Neural cell (in vitro differentiated cells): ENCODE measurements at regions not wholly inside any gene's neighbourhood (a gene's known extent, or its start where the extent isn't known, plus 50 kb on each side); places are given as distances from the start of the nearest gene placed in this dataset.

ENCODE experiments used
- H2AFZ ChIP-seq: fragments of 200-600, 300-800 bp; sonication (generic), shearing (Covaris generic); 2 replicates; pipeline ENCODE4 v1.6.0; 2014; ENCODE audit warnings: low read depth, mild to moderate bottlenecking, antibody characterized with exemption, low read length, moderate library complexity
- H3F3A ChIP-seq: fragments of 200-600 bp; shearing (Covaris generic); 2 replicates; pipeline ENCODE4 v1.6.1; 2016; ENCODE audit warnings: mild to moderate bottlenecking, moderate library complexity, mixed read lengths, antibody characterized with exemption, low read length; ENCODE audit not compliant: insufficient read depth, poor library complexity, severe bottlenecking
- H3K27ac ChIP-seq: fragments of 200-600, 300-800 bp; sonication (generic), shearing (Covaris generic); 2 replicates; pipeline ENCODE4 v1.5.1; 2014; ENCODE audit warnings: mild to moderate bottlenecking, low read length, moderate library complexity
- H3K27me3 ChIP-seq: fragments of 300-800, 200-600 bp; sonication (generic), shearing (Covaris generic); 2 replicates; pipeline ENCODE4 v1.6.0; 2014; ENCODE audit warnings: mild to moderate bottlenecking, low read depth, low read length, moderate library complexity; ENCODE audit not compliant: insufficient read depth
- H3K36me3 ChIP-seq: fragments of 300-800, 200-600 bp; sonication (generic), shearing (Covaris generic); 2 replicates; pipeline ENCODE4 v1.5.1; 2014; ENCODE audit warnings: mild to moderate bottlenecking, antibody characterized with exemption, low read length, moderate library complexity; ENCODE audit not compliant: insufficient read depth
- H3K4me2 ChIP-seq: fragments of 300-800, 200-600 bp; sonication (generic), shearing (Covaris generic); 2 replicates; pipeline ENCODE4 v1.6.0; 2014; ENCODE audit warnings: mild to moderate bottlenecking, low read length
- H3K4me3 ChIP-seq: fragments of 300-800, 200-600 bp; sonication (generic), shearing (Covaris generic); 2 replicates; pipeline ENCODE4 v1.5.1; 2014; ENCODE audit warnings: mild to moderate bottlenecking, low read length, moderate library complexity
- H3K79me2 ChIP-seq: fragments of 200-600 bp; shearing (Covaris generic); replicated peaks from 2 replicates; pipeline ENCODE4 v1.6.0; 2014; ENCODE audit warnings: mild to moderate bottlenecking, low read length, moderate library complexity; ENCODE audit not compliant: insufficient read depth
- H3K9ac ChIP-seq: fragments of 300-800, 200-600 bp; sonication (generic), shearing (Covaris generic); 2 replicates; pipeline ENCODE4 v1.6.1; 2016; ENCODE audit warnings: mild to moderate bottlenecking, low read length, mixed read lengths
- H3K9me2 ChIP-seq: fragments of 200-600 bp; shearing (Covaris generic); 2 replicates; pipeline ENCODE4 v1.6.1; 2016; ENCODE audit warnings: mild to moderate bottlenecking, low read length, mixed read lengths; ENCODE audit not compliant: insufficient read depth
- H3K9me3 ChIP-seq: fragments of 200-600, 300-800 bp; sonication (generic), shearing (Covaris generic); 2 replicates; pipeline ENCODE4 v1.6.1; 2016; ENCODE audit warnings: mild to moderate bottlenecking, mixed run types, low read length, moderate library complexity, mixed read lengths
- H4K20me1 ChIP-seq: fragments of 200-600 bp; shearing (Covaris generic); 2 replicates; pipeline ENCODE4 v1.6.1; 2016; ENCODE audit warnings: mild to moderate bottlenecking, mixed run types; ENCODE audit not compliant: insufficient read depth
- CTCF ChIP-seq: fragments of 450-650 bp; IDR thresholded peaks from 2 replicates; pipeline ENCODE4 v1.5.1; 2014; ENCODE audit warnings: antibody characterized with exemption, mild to moderate bottlenecking, moderate library complexity; ENCODE audit not compliant: poor library complexity, severe bottlenecking
- EP300 ChIP-seq: fragments of 450-650 bp; conservative IDR thresholded peaks from 2 replicates; pipeline ENCODE4 v1.6.1; 2014; ENCODE audit warnings: antibody characterized with exemption, mild to moderate bottlenecking, moderate library complexity; ENCODE audit not compliant: poor library complexity, severe bottlenecking
- EZH2 ChIP-seq: fragments of 200-600, 300-800 bp; shearing (Covaris generic), sonication (generic); IDR thresholded peaks from 2 replicates; pipeline ENCODE4 v1.6.1; 2014; ENCODE audit warnings: antibody characterized with exemption, low read length, borderline replicate concordance, mild to moderate bottlenecking; ENCODE audit not compliant: insufficient read depth, poor library complexity, severe bottlenecking
- MXI1 ChIP-seq: fragments of 450-650 bp; conservative IDR thresholded peaks from 2 replicates; pipeline ENCODE4 v1.6.1; 2014; ENCODE audit warnings: antibody characterized with exemption, mild to moderate bottlenecking; ENCODE audit not compliant: poor library complexity, severe bottlenecking
- POLR2AphosphoS5 ChIP-seq: IDR thresholded peaks from 2 replicates; pipeline ENCODE4 v1.6.1; 2012
- RAD21 ChIP-seq: fragments of 450-650 bp; conservative IDR thresholded peaks from 2 replicates; pipeline ENCODE4 v1.6.1; 2014; ENCODE audit warnings: antibody characterized with exemption, mild to moderate bottlenecking, moderate library complexity
- REST ChIP-seq: IDR thresholded peaks from 2 replicates; pipeline ENCODE4 v1.6.1; 2012; ENCODE audit warnings: borderline replicate concordance
- SMC3 ChIP-seq: fragments of 450-650 bp; conservative IDR thresholded peaks from 2 replicates; pipeline ENCODE4 v1.6.1; 2014; ENCODE audit warnings: antibody characterized with exemption, mild to moderate bottlenecking, moderate library complexity; ENCODE audit not compliant: poor library complexity
- TAF1 ChIP-seq: IDR thresholded peaks from 2 replicates; pipeline ENCODE4 v1.6.1; 2012; ENCODE audit warnings: low read depth

GRCh38 chr6:149152521-149152920 lies 165.0 kb upstream of the TAB2 start:
- Histone ChIP-seq H3K79me2 (no peaks in the 10 kb centered on the region), H3K9me3 (no peaks in the 10 kb centered on the region), H3K27me3 (no peaks in the 10 kb centered on the region), H3K9me2 (no peaks in the 10 kb centered on the region), H3K4me2 (no peak overlapping the region), H3K27ac (no peak overlapping the region), H3K9ac (no peak overlapping the region), H2AFZ (no peak overlapping the region), H3F3A (no peaks in the 10 kb centered on the region), H3K36me3 (no peaks in the 10 kb centered on the region), H4K20me1 (no peaks in the 10 kb centered on the region), H3K4me3 (no peak overlapping the region)
- TF ChIP-seq POLR2AphosphoS5 = no peak
- TF ChIP-seq CTCF = no peak
- TF ChIP-seq MXI1 = no peak
- TF ChIP-seq SMC3 = no peak
- TF ChIP-seq EZH2 = no peak
- TF ChIP-seq TAF1 = no peak
- TF ChIP-seq RAD21 = no peak
- TF ChIP-seq REST = no peak
- no peak for TF ChIP-seq EP300

GRCh38 chr6:149153100-149153499 lies 164.4 kb upstream of the TAB2 start:
- TF ChIP-seq RAD21 = no peak
- TF ChIP-seq CTCF = no peak
- no peak for TF ChIP-seq TAF1
- no peak for TF ChIP-seq MXI1
- no peak for TF ChIP-seq REST
- no peak for TF ChIP-seq SMC3
- TF ChIP-seq EP300 = no peak
- no peak for TF ChIP-seq POLR2AphosphoS5
- no peak for TF ChIP-seq EZH2
- H3K27me3 ChIP-seq = no peaks in the 10 kb centered on the region
- H3K36me3 ChIP-seq = no peaks in the 10 kb centered on the region
- no peak overlapping the region for H3K4me3 ChIP-seq
- no peaks in the 10 kb centered on the region for H3K9me3 ChIP-seq
- no peak overlapping the region for H3K27ac ChIP-seq
- no peaks in the 10 kb centered on the region for H3K9me2 ChIP-seq
- H3K9ac ChIP-seq = no peak overlapping the region
- no peak overlapping the region for H3K4me2 ChIP-seq
- H3K79me2 ChIP-seq = no peaks in the 10 kb centered on the region
- no peaks in the 10 kb centered on the region for H3F3A ChIP-seq
- no peaks in the 10 kb centered on the region for H4K20me1 ChIP-seq
- H2AFZ ChIP-seq = no peak overlapping the region
